ENCODE measurements at regions not wholly inside any gene's neighbourhood (a gene's known extent, or its start where the extent isn't known, plus 50 kb on each side); places are given as distances from the start of the nearest gene placed in this dataset.
"Not testable (repeated sequence)": the region's sequence is repeated elsewhere in the genome, so short reads cannot be mapped to it uniquely, and the experiment has no call there.

DNA sequence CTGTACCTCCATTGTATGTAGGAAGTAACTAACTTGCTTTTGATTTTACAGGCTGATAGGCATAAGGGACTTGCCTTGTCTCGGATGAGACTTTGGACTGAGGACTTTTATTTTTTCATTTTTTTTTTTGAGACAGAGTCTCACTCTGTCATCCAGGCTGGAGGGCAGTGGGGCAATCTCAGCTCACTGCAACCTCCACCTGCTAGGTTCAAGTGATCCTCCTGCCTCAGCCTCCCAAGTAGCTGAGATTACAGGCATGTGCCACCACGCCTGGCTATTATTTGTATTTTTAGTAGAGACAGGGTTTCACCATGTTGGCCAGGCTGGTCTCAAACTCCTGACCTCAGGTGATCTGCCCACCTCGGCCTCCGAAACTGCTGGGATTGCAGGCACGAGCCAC lies 80.2 kb upstream of the SYN3 start:
- not testable (repeated sequence) for DNase-seq

DNA sequence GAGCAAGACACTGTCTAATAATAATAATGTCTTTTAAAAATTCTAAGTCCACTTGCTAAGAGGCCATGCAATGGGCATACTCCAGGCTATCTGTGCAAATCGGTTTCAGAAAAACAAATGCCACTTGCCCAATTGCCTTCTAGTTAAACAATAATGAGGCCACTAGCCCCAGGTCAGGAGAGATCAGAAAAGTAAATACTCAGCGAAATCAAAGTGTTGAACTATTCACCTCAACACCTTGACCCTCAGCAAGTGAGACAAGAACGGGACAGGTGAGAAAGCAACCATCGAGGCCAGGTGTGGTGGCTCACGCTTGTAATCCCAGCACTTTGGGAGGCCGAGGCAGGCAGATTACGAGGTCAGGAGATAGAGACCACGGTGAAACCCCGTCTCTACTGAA lies 72.3 kb upstream of the SYN3 start:
- no peak for DNase-seq

DNA sequence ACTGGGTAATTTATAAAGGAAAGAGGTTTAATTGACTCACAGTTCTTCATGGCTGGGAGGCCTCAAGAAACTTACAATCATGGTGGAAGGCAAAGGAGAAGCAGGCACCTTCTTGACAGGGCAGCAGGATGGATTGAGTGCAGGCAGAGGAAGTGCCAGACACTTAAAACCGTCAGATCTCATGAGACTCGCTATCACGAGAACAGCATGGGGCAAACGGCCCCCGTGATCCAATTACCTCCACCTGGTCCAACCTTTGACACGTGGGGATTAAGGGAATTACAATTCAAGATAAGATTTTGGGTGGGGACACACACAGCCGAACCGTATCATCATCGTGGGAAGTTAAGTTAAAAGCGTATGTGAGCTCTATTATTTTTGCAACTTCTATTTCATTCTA lies 71.4 kb upstream of the SYN3 start:
- DNase-seq: no peak

DNA sequence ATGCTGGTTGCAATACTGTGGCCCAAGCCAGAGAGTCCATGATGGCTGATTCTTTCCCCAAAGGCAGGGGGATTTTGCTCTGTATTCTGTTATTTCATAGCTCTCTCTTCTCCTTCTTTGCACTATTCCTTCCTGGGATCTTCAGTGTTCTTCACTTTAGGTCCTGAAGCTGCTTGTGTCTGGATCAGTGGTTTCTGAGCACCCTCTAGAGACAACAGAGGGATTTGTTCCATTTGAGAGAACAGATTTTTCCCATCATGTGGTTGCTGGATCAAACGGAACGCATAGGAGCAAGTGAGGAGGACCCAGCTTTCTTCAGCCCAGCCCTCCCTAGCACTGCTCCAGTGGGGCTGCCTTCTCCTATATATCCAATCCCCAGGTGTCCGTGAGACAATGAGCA lies 68.7 kb upstream of the SYN3 start:
- no peak for DNase-seq

DNA sequence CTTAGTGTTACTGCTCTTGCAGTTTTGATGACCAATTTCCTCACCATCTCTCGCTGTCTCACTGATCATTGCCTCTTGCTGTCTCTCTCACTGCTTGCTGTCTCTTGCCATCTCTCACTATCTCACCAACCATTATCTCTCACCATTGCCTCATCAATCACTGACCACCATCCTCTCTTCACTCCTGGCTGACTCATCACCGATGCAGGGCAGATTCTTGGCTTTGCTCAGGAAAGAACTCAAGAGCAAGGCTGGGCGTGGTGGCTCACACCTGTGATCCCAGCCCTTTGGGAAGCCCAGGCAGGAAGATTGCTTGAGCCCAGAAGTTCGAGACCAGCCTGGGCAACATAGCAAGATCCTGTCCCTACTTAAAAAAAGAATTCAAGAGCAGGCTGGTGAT lies 66.3 kb upstream of the SYN3 start:
- DNase-seq: no peak

DNA sequence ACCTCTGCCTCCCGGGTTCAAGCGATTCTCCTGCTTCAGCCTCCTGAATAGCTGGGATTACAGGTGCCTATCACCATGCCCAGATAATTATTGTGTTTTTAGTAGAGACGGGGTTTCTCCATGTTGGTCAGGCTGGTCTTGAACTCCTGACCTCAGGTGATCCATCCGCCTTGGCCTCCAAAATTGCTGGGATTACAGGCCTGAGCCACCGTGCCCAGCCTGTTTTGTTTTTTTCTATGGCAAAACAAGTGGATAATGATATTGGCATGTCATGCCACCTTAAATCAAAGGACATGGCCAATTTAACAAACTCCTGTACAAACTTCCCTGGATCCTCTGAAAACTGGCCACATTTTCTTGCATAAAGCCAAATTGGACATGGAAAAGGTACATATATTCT lies 64.3 kb upstream of the SYN3 start:
- not testable (repeated sequence) for DNase-seq

DNA sequence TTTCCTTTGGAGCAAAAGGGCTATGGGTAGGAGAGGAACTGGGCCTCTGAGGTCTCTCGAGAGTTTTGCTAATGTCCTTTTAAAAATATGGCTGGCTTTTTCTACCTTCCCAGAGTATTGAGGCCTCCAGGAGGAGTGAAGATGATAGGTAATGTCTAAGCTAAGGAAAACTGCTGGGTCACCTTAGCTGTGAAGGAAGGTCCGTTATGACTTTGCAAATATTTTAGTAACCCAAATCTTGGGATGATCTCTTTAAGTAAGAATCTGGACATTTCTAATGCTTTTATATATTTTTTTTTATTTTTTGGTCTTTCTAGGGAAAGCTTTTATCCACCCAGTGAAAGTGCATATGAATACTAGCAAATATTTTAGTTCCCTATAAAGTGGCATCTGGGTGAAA lies 60.9 kb upstream of the SYN3 start:
- no peak for DNase-seq

DNA sequence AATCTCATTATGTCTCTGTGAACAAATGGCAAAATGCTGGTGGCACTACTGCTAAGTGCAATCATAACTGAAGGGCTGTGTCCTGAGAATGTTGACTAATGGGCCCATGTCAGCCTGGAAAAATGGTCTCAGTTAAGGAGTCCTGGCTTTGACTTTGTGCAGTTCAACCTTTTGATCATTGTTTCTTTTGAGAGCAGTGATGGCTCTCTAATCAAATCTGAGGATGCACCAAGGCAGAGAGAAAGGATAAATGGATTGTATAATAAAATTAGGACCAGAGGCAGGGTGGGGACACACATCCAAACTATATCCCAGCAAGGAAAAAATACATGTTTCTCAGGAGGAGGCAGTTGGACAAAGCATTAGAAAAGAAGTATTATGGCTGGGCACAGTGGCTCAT lies 59.6 kb upstream of the SYN3 start:
- DNase-seq: no peak

DNA sequence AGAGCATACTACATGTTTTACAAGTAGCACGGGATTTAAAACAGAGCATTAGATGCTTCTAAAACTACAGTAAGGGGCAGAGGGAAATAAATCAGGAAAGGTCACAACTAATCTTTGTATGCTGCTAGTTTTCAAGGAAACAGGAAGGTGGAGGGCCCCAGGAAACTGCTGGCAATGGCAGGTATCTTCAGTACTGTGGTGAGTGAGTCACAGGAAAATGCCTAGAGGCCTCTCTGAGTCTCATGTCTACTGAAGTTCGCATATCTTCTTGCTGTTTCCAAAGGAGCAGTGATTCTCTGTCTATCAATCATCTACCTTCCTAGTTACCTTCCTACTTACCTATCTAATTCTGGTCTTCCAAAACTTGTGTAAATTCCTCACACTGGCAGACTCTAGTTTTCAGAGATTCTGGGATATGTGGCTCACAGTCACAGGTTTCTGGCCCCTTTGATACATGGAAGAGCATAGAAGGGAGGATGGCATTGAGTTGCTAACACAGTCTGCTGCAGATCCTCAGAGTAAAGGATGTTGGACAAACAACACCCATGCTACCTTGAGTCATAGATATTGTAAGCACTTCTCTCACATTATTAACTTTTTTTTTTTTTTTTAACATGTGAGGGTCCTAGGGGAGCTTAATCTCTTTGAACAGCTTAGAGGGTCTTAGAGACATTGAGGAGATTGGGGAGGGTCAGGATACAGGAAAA lies 58.8 kb upstream of the SYN3 start:
- no peak for DNase-seq

DNA sequence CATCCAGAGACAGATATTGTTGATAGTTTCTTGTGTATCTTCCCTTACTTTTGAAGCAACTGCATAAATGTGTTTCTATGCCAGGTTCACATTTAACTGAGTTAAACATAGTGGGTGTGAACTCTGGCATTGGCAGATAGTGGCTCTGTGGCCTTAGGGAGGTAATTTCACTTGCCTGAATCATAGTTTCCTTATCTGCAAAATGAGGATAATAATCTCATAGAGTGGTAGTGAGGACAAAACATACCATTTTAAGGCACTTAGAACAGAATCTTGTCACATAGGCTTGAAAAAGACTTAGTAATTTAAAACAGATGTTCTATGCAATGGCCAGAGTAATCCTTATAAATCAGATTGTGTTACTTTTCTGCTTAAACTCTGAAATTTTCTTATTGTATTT lies 56.4 kb upstream of the SYN3 start:
- no peak for DNase-seq

DNA sequence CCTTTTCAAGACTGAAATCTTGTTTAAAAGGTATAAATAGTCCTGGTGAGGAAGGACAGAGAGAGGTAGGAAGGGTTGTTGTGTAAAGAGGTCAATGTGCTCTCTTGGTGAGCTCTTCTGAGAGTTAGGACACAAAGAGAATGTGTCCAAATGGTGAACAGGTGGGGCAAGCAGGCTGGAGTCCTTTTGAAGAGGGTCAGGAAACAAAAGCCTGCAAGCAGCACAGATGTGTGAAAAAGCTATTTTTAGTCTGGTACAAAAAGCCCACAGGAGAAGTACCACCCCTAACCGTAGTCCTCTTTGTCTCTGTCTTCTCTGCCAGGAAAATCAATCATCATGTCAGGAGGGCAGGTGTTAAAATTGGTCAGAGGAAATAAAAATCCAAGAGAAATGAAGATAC lies 54.4 kb upstream of the SYN3 start:
- DNase-seq: no peak

DNA sequence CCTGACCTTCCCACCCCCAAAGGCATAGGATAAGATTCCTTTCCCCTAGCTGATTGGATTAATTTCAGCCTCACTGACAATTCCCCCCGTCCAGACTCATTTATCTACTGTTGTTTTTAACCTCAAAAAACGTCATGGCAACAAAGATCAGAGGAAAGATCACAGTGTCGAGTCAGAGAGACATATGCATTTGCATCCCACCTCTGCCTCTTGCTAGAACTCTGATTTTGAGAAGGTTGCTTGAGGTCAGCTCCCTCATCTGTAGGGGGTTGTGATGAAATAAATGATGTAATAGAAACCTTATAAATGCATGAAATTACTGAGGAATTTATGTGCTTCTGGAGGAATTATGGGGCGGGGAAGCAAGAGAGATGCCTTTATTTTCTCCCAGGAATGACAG lies 53.3 kb upstream of the SYN3 start:
- no peak for DNase-seq

DNA sequence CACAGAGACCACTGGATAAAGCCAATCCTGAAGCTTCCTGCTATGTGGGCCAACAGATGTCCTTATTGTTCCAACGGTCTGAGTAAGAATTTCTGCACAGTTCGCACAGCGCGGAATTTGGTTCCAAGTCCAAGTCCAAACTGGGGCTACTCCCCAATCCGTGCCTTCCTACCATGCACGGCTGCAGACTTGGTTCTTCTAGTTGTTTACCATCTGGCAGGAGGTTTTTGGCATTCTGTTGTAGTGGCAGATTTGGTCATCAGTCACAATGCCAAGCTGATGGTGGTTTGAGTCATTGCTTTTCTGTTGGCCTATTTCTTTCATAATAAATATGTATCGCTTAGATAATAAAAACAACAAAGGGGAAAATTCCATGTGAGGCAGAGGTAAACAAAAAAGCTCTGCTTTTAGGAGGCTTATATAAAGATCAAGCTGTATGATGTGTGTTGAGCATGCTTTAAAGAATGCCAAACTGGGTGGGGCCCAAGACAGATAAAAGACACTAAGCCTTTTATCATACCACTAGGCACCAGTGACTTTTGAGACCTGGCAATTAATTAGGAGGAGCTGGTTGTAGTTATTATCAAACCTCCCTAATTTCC lies 52.5 kb upstream of the SYN3 start:
- DNase-seq: no peak

DNA sequence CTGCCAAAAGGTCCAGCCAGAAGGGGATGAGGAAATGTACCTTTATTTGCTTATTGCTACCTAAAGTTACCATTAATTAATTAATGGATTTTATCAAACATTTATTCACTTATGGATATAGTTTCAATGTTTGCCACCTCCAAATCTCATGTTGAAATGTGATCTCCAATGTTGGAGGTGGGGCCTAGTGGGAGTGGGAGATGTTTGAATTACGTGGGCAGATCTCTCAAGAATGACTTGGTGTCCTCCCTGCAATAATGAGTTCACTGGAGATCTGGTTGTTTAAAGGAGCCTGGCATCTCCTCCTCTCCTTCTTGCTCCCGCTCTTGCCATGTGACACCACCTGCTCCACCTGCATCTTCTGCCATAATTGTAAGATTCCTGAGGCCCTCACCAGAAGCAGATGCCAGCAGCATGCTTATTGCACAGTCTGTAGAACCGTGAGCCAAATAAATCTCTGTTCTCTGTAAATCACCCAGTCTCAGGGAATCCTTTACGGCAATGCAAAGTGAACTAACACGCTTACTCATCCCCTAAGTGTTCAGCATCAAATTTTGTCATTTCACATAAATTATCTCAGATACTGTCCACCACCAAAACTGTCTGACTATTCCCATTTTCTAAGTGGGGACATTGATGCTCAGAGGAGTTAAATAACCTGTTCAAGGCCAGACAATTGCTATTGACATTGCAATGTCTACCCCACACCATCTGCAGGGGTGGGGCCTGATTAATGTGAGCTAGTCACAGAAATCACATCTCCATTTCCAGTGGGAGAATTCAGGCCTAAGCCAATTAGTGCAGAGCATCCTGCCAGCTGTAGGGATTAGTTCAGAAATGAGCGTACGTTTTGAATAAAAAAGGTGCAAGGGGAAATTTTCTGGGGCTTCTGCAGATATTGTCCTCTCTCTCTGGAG lies 51.6 kb upstream of the SYN3 start:
- no peak for DNase-seq

DNA sequence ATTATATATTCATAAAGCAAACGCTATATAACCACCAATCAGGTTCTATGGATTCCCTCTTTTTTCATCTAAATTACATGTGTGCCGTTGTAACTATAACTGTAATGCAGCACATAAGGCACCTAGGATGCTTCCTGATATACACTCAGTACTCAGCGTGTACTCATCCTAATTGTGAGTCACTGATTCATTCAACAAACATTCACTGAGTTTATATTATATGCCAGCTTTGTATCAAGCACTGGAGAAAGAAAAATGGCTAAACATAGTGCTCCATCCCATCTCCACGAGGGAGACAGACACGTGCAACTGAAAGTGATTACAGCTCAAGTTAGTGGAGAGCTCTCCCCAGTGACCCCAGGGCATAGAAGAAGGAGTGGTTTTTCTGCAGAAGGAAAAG lies 49.9 kb upstream of the SYN3 start:
- no peak for DNase-seq
